ENCODE measurements at regions not wholly inside any gene's neighbourhood (a gene's known extent, or its start where the extent isn't known, plus 50 kb on each side); places are given as distances from the start of the nearest gene placed in this dataset.
A peak's percentile ranks its signal among the peaks of the same experiment; 100 is the strongest.
"Not testable (repeated sequence)": the region's sequence is repeated elsewhere in the genome, so short reads cannot be mapped to it uniquely, and the experiment has no call there.

DNA sequence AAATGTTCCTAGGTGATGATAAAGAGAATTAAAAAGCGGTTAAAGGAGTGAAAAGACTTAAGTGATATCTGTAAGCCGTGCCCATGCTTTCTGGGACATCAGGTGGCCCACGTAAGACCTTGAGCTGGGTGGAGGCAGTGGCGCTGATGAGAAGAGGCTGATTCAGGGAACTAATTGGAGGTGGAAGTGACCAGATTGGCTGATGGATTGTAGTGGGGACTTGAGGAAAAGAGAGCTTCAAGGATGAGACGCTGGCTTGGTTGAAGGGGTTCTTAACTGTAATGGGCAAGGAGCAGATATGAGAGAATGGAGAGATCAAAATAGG, 69.1 kb upstream of the EP300 start:
- DNase-seq: peak in 1 of 10 donors; percentile 34
- intact Hi-C loops (cut with DNase I): loop anchor here (2.0 kb wide), 1 partner anchor 68 kb away; no protein-coding TSS in a partner anchor

DNA sequence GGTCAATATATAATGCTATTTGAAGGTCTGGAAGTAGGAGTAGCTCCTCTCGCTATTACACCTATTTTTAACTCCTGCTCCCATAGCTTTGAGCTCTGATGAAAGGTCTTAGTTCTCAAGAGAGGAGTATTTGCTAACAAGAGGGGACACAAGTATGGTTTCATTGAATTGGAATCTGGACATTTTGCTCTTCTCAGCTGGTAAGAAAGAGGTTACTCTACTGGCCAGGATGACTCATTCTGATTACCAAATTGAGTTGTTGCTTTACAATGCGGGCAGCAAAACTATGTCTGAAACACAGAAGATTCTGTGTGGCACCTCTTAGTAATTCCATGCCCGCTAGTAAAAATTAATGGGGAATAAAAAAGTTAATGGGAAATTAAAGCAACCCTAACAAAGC, 63.6 kb upstream of the EP300 start:
- DNase-seq: no peak
- intact Hi-C loops (cut with DNase I): no loop called here

DNA sequence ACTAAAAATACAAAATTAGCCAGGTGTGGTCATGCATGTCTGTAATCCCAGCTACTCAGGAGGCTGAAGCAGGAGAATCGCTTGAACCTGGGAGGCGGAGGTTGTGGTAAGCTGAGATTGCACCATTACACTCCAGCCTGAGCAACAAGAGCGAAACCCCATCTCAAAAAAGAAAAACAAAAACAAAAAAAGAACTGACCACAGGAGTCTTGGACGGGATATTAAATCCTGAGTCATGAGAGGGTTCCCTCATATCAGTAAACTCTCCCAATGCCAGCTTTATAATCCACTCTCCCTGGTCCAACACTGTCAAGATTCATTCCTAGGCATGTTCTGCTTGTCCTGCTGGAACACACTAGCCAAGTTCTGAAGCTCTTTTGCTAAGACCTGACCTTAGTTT, 61.5 kb upstream of the EP300 start:
- intact Hi-C loops (cut with DNase I): no loop called here
- DNase-seq: peak in 1 of 10 donors; percentile 13

DNA sequence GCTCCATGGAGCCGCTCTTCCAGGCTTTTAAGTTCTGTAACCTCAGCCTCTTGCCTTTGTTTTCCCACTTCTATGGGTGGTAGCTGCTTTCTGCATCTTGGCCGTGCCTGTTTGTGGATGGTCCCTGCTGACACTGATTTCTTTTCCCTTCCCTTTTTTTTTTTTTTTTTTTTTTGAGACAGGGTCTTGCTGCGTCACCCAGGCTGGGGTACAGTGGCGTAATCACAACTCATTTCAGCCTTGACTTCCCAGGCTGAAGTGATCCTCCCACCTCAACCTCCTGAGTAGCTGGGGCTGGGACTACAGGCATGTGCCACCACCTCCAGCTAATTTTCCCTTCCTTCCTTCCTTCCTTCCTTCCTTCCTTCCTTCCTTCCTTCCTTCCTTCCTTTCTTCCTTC, 57.7 kb upstream of the EP300 start:
- intact Hi-C loops (cut with DNase I): no loop called here
- no peak for DNase-seq

DNA sequence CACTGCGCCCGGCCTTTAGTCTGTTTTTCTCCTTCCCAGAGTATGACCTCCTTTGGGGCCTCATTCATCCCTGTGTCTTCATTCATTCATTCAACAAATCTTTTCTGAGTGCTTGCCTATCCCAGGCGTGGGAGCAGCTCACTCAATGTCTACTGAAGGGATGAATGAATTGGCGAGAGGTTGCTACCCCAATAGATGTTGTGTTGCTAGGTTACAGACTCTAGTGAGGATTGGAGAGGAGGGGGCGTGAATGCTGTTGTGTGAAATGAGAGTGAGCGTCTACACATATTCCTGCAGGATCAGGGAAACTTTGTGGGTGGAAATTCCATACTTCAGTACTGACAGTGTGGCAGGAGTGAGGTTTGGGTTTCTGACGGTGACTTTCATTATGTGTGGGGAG, 55.5 kb upstream of the EP300 start:
- DNase-seq: no peak

DNA sequence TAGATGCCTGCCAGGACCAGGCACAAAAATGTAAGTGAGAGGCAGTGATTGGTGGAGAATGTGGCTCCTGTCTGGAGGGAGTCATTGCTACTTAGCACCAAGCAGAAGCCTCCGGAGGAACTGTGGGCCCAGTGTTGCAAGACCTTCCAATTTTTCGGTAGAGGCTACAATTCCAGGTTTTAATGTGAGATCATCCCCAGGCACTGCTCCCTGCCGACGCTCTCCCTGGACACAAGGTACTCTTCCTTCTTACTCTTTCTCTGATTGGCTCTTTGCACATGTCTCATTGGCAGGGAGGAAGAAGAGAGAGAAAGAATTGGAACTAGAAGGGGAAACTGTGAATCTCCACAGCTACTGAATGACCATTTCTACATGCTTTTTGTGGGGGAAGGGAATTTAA, 53.7 kb upstream of the EP300 start:
- peak in 2 of 10 donors; percentile 8 to 10 for DNase-seq
- intact Hi-C loops (cut with DNase I): no loop called here

More for the DNA sequence above, 55.5 kb upstream of the EP300 start:
- intact Hi-C loops (cut with DNase I): no loop called here

DNA sequence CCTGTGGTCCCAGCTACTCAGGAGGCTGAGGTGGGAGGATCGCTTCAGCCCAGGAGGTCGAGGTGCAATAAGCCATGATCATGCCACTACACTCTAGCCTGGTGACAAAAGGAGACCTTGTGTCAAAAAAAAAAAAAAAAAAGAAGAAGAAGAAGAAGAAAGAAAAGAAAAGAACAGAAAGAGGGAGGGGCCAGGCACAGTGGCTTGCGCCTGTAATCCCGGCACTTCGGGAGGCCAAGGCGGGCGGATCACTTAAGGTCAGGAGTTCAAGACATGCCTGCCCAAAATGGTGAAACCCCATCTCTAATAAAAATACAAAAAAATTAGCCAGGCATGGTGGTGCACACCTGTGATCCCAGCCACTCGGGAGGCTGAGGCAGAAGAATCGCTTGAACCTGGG, 52.8 kb upstream of the EP300 start:
- intact Hi-C loops (cut with DNase I): not testable (repeated sequence)
- peak in 2 of 10 donors; percentile 53 to 63 for DNase-seq

DNA sequence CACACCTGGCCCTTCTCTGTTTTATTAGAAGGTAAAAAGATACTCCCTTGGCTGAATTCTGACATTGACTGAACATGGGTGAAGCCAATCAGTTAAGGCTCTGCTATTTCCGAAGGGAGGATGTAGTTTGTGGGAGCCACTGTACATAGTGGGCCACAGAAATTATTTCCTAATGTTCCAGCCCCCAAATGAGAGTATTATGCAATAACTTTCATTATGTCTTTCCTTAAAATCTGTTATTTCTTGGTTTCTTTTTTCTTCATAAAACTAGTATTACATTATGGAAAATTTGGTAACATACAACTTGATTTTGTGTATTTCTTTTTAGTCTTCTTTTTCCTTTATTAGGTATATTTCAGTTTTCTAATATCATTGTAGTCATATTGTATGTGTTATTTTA, 51.9 kb upstream of the EP300 start:
- intact Hi-C loops (cut with DNase I): no loop called here
- DNase-seq: no peak

DNA sequence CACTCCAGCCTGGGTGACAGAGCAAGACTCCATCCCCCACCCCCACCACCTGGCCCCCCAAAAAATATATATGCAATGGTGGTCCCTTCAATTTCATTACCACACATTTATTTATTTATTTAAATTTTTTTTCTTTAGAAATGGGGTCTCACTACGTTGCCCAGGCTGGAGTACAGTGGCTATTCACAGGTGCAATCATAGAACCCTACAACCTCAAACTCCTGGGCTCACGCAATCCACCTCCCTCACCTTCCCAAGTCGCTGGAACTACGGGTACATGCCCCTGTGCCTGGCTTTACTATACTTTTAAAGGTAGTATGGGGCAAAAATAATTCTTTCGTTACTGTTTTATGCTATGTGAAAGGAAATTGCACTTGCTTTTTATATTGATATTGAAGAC, 50.9 kb upstream of the EP300 start:
- peak in 1 of 10 donors; percentile 22 for DNase-seq
- intact Hi-C loops (cut with DNase I): no loop called here
